CD14-positive monocyte (primary cell): ENCODE measurements at regions not wholly inside any gene's neighbourhood (a gene's known extent, or its start where the extent isn't known, plus 50 kb on each side); places are given as distances from the start of the nearest gene placed in this dataset.

Experiments
- DNase-seq, 3 donors: peaks; one replicate each; pipeline ENCODE4 v3.0.0-alpha.2; 2011 to 2022
- H2AFZ ChIP-seq: 2 replicates; pipeline ENCODE4 v1.6.0; 2012; ENCODE audit warnings: mild to moderate bottlenecking, low read depth, low read length, inconsistent platforms; ENCODE audit not compliant: insufficient read depth, poor library complexity, severe bottlenecking
- H3K27ac ChIP-seq, 2 donors: 1 replicate in 1 of 2; 2 replicates in 1 of 2; pipeline ENCODE4 v1.5.1; 2012 to 2013; ENCODE audit warnings: low read length in 2 of 2, control low read depth in 1 of 2, inconsistent platforms in 1 of 2, low read depth in 1 of 2, mild to moderate bottlenecking in 1 of 2
- H3K27me3 ChIP-seq, 2 donors: one replicate each; pipeline versions ENCODE4 v1.6.0 to v1.6.1; 2011 to 2013; ENCODE audit warnings: low read length in 2 of 2; ENCODE audit not compliant: control insufficient read depth in 2 of 2, insufficient read depth in 2 of 2
- H3K36me3 ChIP-seq, 2 donors: replicated peaks in 1 of 2; 1 replicate in 1 of 2; 2 replicates in 1 of 2; pipeline versions ENCODE4 v1.5.1 to v1.6.1; 2012 to 2013; ENCODE audit warnings: low read length in 2 of 2, control low read depth in 1 of 2, inconsistent platforms in 1 of 2, mild to moderate bottlenecking in 1 of 2; ENCODE audit not compliant: insufficient read depth in 2 of 2, control insufficient read depth in 1 of 2
- H3K4me1 ChIP-seq, 2 donors: 1 replicate in 1 of 2; 2 replicates in 1 of 2; pipeline versions ENCODE4 v1.5.1 to v1.6.1; 2012 to 2013; ENCODE audit warnings: low read length in 2 of 2, control low read depth in 1 of 2, inconsistent platforms in 1 of 2, mild to moderate bottlenecking in 1 of 2, moderate library complexity in 1 of 2; ENCODE audit not compliant: insufficient read depth in 2 of 2, control insufficient read depth in 1 of 2
- H3K4me2 ChIP-seq: replicated peaks from 2 replicates; pipeline ENCODE3; 2012; ENCODE audit warnings: low read length, moderate library complexity, mild to moderate bottlenecking; ENCODE audit not compliant: poor library complexity, severe bottlenecking; ENCODE audit errors: extremely low read depth
- H3K4me3 ChIP-seq, 3 experiments: fragments of 200-600 bp in 1 of 3; sonication (generic) in 1 of 3; replicated peaks in 1 of 3; 1 replicate in 2 of 3; 2 replicates in 1 of 3; pipeline ENCODE4 v1.5.1; 2011 to 2013; ENCODE audit warnings: low read length in 3 of 3, mild to moderate bottlenecking in 3 of 3, control low read depth in 2 of 3, low read depth in 2 of 3, inconsistent platforms in 1 of 3, moderate library complexity in 1 of 3
- H3K79me2 ChIP-seq: 2 replicates; pipeline ENCODE4 v1.6.0; 2012; ENCODE audit warnings: mild to moderate bottlenecking, control low read depth, inconsistent platforms, low read length, moderate library complexity; ENCODE audit not compliant: insufficient read depth
- H3K9ac ChIP-seq: 2 replicates; pipeline ENCODE4 v1.6.0; 2017; ENCODE audit warnings: low read length, mild to moderate bottlenecking; ENCODE audit not compliant: insufficient read depth, poor library complexity, severe bottlenecking
- H3K9me3 ChIP-seq, 2 donors: replicated peaks in 1 of 2; 1 replicate in 1 of 2; 2 replicates in 1 of 2; pipeline versions ENCODE4 v1.5.1 to v1.6.1; 2012 to 2013; ENCODE audit warnings: low read length in 2 of 2, control low read depth in 1 of 2; ENCODE audit not compliant: control insufficient read depth in 1 of 2, insufficient read depth in 1 of 2
- H4K20me1 ChIP-seq: 2 replicates; pipeline ENCODE4 v1.6.0; 2012; ENCODE audit warnings: mild to moderate bottlenecking, low read length, control low read depth, moderate library complexity; ENCODE audit not compliant: insufficient read depth
- H3K27ac Mint-ChIP-seq, 7 donors: one replicate each; pipeline ENCODE4 v1.8.0; 2020; ENCODE audit warnings: mild to moderate bottlenecking in 7 of 7, mixed read lengths in 7 of 7, moderate library complexity in 6 of 7, inconsistent platforms in 2 of 7
- H3K27me3 Mint-ChIP-seq, 3 donors: one replicate each; pipeline ENCODE4 v1.8.0; 2021 to 2022; ENCODE audit warnings: low read depth in 3 of 3, mild to moderate bottlenecking in 3 of 3, mixed read lengths in 3 of 3, moderate library complexity in 3 of 3, inconsistent platforms in 1 of 3
- H3K36me3 Mint-ChIP-seq, 2 donors: one replicate each; pipeline ENCODE4 v1.8.0; 2020; ENCODE audit warnings: mixed read lengths in 2 of 2, inconsistent platforms in 1 of 2, mild to moderate bottlenecking in 1 of 2
- H3K4me1 Mint-ChIP-seq: one replicate; pipeline ENCODE4 v1.8.0; 2020; ENCODE audit warnings: mild to moderate bottlenecking, mixed read lengths
- H3K4me3 Mint-ChIP-seq, 2 donors: one replicate each; pipeline ENCODE4 v1.8.0; 2020; ENCODE audit warnings: mild to moderate bottlenecking in 2 of 2, mixed read lengths in 2 of 2, moderate library complexity in 1 of 2
- H3K9me3 Mint-ChIP-seq, 7 donors: one replicate each; pipeline ENCODE4 v1.8.0; 2020 to 2022; ENCODE audit warnings: mixed read lengths in 7 of 7, mild to moderate bottlenecking in 6 of 7, moderate library complexity in 6 of 7, inconsistent platforms in 2 of 7
- WGBS: methylation state at CpG from one replicate; pipeline ENCODE4 v1.1.5; 2013; ENCODE audit warnings: missing lambda C conversion rate; ENCODE audit not compliant: insufficient coverage; 5-methylcytosine and 5-hydroxymethylcytosine counted together
- intact Hi-C, 2 donors: fragments of 100-400 bp; cut with micrococcal nuclease; formaldehyde crosslinking; loops; one replicate each; pipeline versions ENCODE4 v1.15.0 to v1.15.1; 2023
- TF ChIP-seq, protein P1 (sequence below): fragments of 200-600 bp; IDR thresholded peaks from one replicate; pipeline ENCODE4 v1.8.0; 2022; ENCODE audit warnings: antibody characterized with exemption, mild to moderate bottlenecking

GRCh38 chr17:6346986-6347385, 87.9 kb downstream of the AIPL1 start:
- Histone ChIP-seq H3K27ac (no peak overlapping the region), H3K27me3 (no peaks in the 10 kb centered on the region), H3K36me3 (no peaks in the 10 kb centered on the region), H3K9me3 (no peaks in the 10 kb centered on the region), H2AFZ (no peak overlapping the region), H3K4me2 (no peak overlapping the region), H3K4me1 (no peaks in the 10 kb centered on the region), H3K9ac (no peak overlapping the region), H3K79me2 (no peaks in the 10 kb centered on the region), H3K4me3 (no peak overlapping the region), H4K20me1 (no peaks in the 10 kb centered on the region)
- no peak overlapping the region for H3K27ac Mint-ChIP-seq
- H3K9me3 Mint-ChIP-seq, result peaks cover 0 to 2% (median 0%) of the 10 kb centered on the region in 7 donors
- H3K4me1 Mint-ChIP-seq, result no peaks in the 10 kb centered on the region
- intact Hi-C loops, result no loop called here
- DNase-seq, result no peak
- TF ChIP-seq, protein P1, sequence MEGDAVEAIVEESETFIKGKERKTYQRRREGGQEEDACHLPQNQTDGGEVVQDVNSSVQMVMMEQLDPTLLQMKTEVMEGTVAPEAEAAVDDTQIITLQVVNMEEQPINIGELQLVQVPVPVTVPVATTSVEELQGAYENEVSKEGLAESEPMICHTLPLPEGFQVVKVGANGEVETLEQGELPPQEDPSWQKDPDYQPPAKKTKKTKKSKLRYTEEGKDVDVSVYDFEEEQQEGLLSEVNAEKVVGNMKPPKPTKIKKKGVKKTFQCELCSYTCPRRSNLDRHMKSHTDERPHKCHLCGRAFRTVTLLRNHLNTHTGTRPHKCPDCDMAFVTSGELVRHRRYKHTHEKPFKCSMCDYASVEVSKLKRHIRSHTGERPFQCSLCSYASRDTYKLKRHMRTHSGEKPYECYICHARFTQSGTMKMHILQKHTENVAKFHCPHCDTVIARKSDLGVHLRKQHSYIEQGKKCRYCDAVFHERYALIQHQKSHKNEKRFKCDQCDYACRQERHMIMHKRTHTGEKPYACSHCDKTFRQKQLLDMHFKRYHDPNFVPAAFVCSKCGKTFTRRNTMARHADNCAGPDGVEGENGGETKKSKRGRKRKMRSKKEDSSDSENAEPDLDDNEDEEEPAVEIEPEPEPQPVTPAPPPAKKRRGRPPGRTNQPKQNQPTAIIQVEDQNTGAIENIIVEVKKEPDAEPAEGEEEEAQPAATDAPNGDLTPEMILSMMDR, result no peak
- no peak overlapping the region for H3K4me3 Mint-ChIP-seq
- peaks cover 3 to 5% (median 3%) of the 10 kb centered on the region in 3 donors for H3K27me3 Mint-ChIP-seq
- 86% methylated on average over 1 of the region's 2 CpGs for WGBS
- no peaks in the 10 kb centered on the region for H3K36me3 Mint-ChIP-seq

- no peaks in the 10 kb centered on the region for H3K27me3 ChIP-seq
- TF ChIP-seq, protein P1, result no peak
- peaks cover 3 to 5% (median 3%) of the 10 kb centered on the region in 3 donors for H3K27me3 Mint-ChIP-seq
Observed at GRCh38 chr17:6346156-6346786, 88.7 kb downstream of the AIPL1 start.

More at GRCh38 chr17:6346156-6346786, 88.7 kb downstream of the AIPL1 start:
- H4K20me1 ChIP-seq, result no peaks in the 10 kb centered on the region
- Mint-ChIP-seq H3K9me3 (peaks cover 0 to 2% (median 0%) of the 10 kb centered on the region in 7 donors), H3K27ac (no peak overlapping the region), H3K4me3 (no peak overlapping the region), H3K4me1 (no peaks in the 10 kb centered on the region), H3K36me3 (no peaks in the 10 kb centered on the region)
- H3K9ac ChIP-seq, result no peak overlapping the region
- no peak for DNase-seq
- H3K9me3 ChIP-seq, result no peaks in the 10 kb centered on the region
- no peak overlapping the region for H3K4me2 ChIP-seq
- no peak overlapping the region for H3K27ac ChIP-seq
- H3K4me3 ChIP-seq, result no peak overlapping the region
- no CpG with 5 or more reads among the region's 6 CpGs for WGBS
- H3K79me2 ChIP-seq, result no peaks in the 10 kb centered on the region
- no peaks in the 10 kb centered on the region for H3K4me1 ChIP-seq
- no peak overlapping the region for H2AFZ ChIP-seq
- no peaks in the 10 kb centered on the region for H3K36me3 ChIP-seq
- intact Hi-C loops, result no loop called here
